Hematopoietic multipotent progenitor cell treated with erythropoietin and hydrocortisone succinate and interleukin-3 and kit ligand, for 4 days (in vitro differentiated cells): ENCODE measurements at regions not wholly inside any gene's neighbourhood (a gene's known extent, or its start where the extent isn't known, plus 50 kb on each side); places are given as distances from the start of the nearest gene placed in this dataset.
"Not testable (repeated sequence)": the region's sequence is repeated elsewhere in the genome, so short reads cannot be mapped to it uniquely, and the experiment has no call there.

ENCODE experiments used
- DNase-seq: peaks from one replicate; pipeline ENCODE4 v3.0.0-alpha.2; 2015

DNA sequence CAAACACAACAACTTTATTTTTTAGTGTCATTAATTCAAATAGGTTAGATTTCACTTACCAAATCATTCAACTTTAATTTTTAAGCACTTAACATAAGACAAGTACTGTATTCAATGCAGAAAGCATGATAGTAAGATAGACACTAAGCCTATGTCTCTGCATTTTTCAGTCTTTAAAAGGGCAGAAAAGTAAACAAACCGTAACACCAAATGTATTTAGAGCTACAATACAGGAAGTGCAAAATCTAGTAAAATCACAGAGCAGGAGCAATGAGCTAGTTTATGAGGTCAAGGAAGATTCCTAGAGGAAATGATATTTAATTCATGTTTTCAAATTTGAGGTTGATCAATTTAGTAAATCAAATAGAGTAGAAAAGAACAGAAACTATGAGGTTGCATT is 68.0 kb upstream of the KLF8 start:
- not testable (repeated sequence) for DNase-seq
